ENCODE measurements at regions not wholly inside any gene's neighbourhood (a gene's known extent, or its start where the extent isn't known, plus 50 kb on each side); places are given as distances from the start of the nearest gene placed in this dataset.
A peak's percentile ranks its signal among the peaks of the same experiment; 100 is the strongest.

DNA sequence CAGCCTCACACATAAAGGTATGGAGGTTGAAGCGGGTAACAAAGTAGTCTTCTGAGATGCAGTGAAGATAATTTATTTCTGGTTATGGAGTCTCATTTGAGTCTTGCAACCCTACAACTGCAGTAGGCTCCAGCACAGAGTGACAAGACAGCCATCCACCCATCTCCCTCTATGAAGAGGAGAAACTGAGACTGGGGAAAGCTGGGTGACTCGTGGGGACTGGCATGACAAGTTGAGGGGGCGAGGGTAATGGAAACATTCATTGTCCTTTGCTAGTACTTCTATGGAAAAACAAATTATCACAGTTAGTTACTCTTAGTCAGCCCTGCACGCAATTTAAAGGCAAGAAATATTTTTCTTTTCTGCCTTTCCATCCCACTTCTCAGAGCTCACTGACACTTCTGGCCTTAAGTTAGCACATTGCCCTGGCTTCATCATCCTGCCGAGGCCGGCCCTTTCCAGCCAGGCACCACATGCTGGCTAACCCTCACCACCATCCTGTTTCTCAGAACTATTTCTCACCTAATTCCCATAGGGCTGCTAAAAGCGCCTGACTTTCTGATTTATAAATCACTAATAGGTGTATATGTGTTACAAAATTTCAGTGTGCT, 361.1 kb downstream of the ETS1 start:
- no peak for DNase-seq (ENCODE audit: low read depth, low spot score)

DNA sequence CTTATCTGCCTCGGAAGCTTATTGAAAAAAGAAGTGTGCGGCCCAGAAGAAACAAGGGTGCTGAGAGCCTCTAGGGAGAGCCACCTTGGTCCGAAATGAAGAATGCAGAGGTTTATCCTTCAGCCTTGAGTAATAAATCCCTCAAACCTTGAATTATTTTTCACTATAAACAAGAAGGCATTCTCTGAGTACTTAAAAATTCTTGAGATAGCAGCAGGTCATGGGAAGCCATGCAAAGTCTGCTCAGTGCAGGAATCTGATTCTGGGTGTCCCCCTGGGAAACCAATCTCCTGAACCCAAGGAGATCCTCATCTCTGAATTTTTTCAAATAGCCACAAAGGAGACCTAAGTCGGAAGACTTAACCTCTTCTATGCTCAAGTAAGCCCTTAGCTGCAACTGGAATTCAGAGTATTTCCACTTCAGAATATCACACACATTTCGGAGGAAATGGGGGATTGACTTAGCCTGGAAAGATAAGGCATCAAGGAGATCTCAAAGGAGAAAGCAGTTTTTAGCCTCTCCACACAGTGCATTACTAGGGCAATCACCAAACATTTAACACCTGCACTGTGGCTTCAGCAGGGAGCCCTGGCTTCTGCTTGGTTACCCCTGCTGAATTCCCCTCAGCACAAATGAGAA, 365.0 kb downstream of the ETS1 start:
- no peak for DNase-seq (ENCODE audit: low read depth, low spot score)

DNA sequence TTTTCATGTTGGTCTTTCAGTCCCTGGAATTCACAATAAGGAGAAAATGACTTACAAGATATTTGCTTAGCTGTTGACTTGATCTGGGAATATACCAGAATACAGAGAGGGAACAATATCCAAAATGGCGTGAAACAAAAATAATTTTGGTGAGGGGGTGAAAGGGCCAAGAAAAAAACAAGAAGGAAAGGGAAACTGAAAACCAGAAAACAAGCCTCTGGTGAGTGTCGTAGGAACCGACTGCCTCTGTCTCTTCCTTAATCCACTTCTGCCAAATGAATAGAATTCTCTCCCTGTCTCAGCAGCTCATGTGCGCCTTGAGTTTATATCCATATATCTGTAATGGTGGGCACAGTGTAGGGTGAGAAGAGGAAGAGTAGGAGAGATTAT, 367.6 kb downstream of the ETS1 start:
- no peak for DNase-seq (ENCODE audit: low read depth, low spot score)

DNA sequence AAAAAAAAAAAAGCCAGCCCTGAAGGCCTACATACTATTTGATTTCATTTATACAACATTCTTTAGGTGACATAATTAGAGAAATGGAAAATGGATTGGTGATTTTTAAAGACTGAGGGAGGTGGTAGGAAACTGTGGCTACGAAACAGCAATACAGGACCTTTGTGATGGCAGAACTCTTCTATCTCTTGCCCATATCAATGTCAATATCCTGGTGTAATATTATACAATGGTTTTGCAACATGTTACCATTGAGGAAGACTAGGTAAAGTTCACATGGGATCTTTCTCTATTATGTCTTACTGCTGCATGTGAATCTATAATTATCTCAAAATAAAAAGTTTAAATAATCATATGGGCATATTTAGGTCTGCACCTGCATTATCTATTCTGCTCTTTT, 371.2 kb downstream of the ETS1 start:
- no peak for DNase-seq (ENCODE audit: low read depth, low spot score)

DNA sequence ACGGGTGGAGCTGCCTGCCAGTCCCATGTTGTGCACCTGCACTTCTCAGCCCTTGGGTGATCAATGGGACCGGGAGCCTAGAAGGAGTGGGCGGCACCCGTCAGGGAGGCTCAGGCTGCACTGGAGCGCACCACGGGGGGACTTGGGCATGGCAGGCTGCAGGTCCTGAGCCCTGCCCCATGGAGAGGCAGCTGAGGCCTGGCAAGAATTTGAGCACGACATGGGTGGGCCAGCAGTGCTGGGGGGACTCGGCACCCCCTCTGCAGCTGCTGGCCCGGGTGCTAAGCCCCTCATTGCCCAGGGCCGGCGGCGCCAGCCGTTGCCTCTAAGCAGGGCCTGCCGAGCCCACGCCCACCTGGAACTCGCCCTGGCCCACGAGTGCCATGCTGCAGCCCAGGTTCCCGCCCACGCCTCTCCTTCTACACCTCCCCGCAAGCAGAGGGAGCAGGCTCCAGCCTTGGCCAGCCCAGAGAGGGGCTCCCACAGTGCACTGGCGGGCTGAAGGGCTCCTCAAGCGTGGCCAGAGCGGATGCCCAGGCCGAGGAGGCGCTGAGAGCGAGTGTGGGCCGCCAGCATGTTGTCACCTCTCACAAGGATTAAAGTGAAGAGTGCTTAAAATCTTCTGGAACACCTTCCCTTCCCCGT, 372.0 kb downstream of the ETS1 start:
- no peak for DNase-seq (ENCODE audit: low read depth, low spot score)

DNA sequence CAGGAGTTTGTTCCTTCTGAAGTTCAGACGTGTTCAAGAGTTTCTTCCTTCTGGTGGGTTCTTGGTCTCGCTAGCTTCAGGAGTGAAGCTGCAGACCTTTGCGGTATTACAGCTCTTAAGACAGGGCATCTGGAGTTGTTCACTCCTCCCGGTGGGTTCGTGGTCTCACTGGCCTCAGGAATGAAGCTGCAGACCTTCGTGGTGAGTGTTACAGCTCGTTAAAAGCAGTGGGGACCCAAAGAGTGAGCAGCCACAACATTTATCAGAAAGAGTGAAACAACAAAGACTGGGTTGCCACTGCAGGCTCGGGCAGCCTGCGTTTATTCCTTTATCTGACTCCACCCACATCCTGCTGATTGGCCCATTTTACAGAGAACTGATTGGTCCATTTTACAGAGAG, 373.1 kb downstream of the ETS1 start:
- no peak for DNase-seq (ENCODE audit: low read depth, low spot score)

DNA sequence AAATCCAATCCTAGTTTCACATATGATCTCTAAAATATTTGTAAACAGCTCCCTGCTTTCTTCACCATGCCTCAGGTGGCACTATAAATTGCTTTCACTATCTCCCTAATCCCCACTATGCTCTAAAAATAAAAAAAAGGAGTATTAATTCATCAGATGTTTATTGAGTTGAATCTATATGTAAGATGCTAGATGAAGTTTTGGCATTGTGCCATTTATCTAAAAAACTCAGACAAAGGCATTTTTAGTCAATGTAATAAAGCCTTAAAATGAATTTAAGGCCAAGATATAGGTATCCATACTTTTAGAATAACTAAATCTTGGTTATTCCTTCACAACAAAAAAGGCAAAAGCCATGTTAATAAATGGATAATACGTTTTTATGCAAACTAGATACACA, 373.9 kb downstream of the ETS1 start:
- DNase-seq (ENCODE audit: low read depth, low spot score), result no peak

DNA sequence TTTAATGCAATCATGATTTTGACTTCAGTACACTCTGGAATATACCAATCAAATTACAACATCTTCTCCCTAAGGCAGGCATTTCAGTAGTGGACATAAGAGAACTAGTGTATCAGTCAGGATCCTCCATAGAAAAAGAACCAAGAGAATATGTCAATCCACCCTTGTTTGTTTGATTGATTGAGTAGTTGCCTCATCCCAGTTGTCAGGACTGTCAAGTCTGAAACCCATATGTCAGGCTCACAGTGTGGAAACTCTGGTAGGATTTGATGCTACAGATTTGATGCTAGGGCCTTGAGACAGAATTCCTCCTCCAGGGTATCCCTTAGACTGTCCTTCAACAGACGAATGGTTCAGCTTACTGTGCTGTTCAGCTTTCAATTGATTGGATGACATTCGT, 375.0 kb downstream of the ETS1 start:
- DNase-seq (ENCODE audit: low read depth, low spot score), result no peak

DNA sequence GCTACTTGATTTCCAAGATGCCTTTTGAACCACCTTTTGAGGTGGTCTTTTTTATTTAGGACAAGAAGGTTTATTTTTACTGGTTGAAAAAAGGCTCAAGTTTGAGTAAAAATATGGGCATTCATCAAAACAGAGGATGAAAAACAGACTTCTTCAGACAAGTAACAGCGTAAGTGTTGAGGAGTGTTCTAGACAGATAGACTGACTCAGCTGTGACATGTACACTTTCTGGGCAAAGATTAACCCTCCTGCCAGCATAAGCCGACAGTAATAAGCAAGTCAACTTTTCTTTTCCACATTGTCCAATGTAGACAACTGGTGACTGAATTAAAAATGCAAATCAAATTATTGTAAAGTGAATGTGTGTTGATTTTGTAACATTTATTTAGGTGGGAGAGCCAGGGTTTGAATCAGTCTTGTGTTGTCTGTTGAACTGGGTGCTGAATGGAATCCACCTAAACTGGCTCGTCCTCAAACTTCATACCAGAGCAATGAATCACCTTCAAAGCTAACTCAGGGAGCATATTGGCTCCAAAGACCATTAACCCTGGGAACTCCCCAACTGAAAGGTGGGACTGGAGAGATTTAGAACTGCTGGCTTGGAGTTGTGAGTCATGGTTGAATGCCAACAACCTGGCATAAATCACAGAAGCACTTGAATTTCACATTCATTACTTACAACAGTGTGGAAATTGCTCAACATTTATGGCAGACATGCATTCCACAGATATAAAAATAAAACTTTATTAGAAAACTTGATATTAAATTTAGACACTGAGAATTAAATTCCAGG, 377.0 kb downstream of the ETS1 start:
- peak; percentile 83 for DNase-seq (ENCODE audit: low read depth, low spot score)

DNA sequence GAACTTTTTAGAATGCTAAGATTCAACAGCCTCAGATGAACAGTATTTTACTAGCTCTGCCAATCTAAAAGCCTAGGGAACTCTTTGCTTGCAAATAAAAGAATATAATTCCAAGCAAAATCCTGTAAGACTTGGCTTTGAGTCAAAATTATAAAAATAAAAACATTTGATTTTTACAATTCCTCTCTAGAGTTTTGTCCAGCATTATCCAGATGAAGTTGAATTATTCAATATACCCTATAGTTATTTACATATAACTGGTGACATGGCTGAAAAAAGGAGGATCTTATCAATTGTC, 378.3 kb downstream of the ETS1 start:
- DNase-seq (ENCODE audit: low read depth, low spot score), result no peak

DNA sequence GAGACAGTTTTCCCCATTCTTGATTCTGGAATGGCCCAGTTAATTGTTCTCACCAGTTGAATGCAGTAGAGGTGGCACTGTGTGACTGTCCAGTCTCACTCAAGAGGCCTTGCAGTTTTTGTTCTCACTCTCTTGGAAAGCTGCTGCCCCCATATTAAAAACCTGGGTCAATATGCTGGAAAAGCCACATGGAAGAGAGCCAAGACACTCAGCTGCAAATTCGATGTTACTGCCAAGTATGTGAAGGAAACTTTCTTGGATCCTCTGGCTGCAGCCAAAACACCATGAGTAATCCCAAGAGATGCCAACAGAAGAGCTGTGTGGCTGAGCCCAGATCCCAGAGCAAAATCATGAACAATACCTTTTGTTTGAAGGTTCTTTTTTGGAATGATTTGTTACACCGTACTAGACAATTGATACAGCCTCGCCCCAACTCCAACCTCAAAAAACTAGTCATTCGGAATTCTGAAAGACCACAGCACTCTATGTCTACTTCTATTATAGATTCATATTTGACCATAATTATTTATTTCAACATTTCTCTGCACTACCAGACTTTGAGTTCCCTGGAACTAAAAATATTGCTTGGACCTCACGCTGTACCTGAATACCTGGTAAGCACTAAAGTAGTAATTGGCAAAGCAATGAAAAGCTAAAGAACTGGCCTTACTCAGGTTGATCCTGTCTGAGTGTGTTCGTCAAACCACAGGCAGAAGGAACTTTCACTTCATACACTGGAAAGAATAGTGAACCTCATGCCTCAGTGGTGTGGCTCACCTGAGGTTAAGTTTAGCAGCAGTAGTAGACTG, 378.8 kb downstream of the ETS1 start:
- DNase-seq (ENCODE audit: low read depth, low spot score), result no peak

DNA sequence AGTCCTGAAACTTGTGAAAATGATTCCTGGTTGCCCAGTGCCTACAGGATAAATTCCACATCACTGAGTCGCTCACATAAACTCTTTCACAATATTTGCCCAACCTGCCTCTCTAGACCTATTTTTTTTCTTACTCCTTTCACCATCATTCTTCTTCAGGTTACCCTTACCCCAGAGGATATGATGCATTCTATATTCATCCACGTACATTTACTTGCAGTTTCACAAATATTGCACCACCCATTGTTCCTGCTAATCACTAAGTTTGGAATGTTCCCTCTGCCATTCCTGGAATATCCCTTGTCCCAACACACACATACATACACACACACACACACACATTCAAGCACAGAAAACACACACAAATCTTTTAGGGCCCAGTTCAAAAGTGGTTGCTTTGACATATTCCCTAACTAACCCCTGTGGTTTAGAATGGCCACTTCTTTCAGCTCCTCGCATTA, 379.5 kb downstream of the ETS1 start:
- DNase-seq (ENCODE audit: low read depth, low spot score), result no peak

DNA sequence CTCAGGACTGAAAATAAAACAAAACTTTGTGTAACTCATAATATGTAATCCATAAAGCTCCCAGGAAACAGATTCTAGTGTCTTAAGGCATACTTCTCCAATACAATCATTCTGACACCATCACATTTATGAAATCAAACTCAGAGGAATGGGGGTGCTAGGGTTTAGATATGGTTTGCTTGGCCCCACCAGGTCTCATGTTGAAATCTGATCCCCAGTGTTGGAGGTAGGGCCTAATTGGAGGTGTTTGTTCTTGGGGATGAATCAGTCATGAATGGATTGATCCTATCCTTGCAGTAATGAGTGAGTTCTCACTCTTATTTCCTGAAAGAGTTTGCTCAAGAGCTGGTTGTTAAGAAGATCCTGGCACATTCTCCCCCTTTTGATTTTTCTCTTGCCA, 380.9 kb downstream of the ETS1 start:
- DNase-seq (ENCODE audit: low read depth, low spot score), result no peak

DNA sequence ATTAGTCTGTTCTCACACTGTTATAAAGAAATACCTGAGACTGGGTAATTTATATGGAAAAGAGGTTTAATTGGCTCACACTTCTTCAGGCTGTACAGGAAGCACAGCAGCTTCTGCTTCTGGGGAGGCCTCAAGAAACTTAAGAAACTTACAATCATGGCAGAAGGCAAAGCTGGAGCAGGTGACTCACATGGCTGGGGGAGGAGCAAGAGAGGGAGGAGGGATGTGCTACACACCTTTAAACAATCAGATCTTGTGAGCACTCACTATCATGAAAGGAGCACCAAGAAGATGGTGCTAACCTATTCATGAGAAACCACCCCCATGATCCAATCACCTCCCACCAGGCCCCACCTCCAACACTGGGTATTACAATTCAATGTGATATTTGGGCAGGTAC, 381.6 kb downstream of the ETS1 start:
- no peak for DNase-seq (ENCODE audit: low read depth, low spot score)

DNA sequence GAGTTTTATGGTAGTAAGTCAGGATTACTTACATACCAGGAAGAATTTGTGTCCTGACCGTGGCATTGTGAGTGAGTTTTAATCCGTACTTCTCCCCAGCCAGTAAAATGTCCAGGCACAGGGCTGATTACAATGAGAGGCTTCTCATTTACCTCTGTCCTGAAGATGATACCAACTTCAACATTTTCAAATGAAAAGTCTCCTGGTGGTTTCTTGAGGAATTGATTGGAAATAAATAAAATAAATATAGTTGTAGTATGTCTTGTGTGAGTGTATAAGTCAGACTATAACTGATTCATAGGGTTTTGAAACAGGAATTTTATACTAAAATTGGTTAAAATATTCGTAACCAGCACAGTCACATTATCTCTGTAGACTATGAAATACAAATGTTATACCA, 382.5 kb downstream of the ETS1 start:
- no peak for DNase-seq (ENCODE audit: low read depth, low spot score)

DNA sequence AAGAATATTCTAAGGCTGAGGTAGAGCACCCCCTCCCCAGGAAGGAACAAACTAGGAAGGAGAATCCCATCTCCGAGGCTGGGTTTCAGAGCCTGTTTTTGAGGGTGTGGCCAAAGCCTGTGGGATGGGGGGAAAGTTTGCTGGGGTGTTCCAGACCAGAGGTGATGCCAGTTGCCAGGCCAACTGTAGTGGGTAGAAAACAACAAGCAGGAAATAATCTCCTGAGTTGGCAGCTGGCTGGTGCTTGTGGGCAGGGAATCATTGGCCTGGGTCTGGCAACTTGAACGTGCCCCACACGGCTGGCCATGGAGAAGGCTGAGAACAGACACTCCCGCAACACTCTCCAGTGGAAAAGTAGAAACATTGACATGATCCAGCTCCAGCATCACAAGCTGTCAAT, 385.6 kb downstream of the ETS1 start:
- no peak for DNase-seq (ENCODE audit: low read depth, low spot score)

DNA sequence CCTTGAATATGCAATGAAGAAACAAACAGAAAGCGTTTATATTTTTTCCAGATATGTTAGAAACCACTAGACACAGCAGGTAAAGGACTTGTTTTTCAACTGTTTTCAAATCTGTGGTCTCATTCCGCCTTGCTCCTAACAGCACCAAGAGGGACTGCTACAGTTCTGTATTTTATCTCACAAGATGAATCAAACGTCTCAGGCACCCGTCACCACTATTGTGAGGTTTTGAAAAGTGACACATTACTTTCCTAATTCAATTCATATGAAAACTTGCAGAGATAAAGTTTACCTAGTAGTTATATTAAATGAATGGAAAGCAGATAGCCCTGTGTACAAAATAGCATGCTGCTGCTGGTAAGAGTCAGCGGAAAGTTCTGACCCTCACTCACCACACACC, 386.3 kb downstream of the ETS1 start:
- DNase-seq (ENCODE audit: low read depth, low spot score), result no peak

DNA sequence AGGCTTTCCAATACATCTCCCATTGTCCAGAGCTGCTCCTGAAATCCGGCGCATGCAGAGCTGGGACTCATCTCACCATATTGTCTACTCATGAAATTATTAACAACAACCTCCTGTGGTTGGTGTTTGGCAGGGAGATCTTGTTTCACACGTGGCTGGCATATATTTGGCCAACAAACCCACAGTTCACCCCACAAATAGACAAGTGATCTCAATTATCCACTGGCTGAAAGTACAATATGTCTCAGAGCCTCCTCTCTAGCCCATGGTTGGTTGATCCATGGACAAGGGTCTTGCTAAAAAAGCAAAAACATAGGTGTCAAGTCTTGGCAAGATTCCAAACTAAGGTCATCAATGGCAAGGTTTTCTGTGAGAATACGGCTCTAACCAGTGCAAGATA, 386.9 kb downstream of the ETS1 start:
- DNase-seq (ENCODE audit: low read depth, low spot score), result no peak

DNA sequence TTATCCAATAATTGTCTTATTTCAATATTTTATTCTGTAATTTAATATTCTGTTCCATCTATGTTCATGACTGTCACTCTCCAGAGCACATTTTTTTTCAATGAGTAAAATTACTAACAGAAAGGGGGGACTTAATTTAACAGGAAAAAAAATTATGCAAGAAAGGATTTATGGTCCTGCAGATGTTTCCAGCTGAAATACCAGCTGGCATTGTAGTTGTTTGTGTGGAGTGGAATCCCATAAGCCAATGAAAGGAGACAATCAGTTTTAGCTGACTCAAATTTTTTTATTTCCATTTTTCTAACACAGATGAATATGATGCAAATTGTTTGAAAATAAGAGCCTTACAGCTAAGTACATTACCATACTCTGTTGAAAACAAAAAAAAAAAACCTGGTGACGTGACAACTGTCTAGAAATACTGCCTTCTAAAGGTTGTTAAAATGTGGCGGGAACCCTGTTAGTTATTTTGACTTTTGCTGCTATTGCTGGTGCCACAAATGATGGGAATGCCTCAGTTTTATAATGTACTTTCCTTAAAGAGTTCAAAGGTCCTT, 389.1 kb downstream of the ETS1 start:
- DNase-seq (ENCODE audit: low read depth, low spot score), result no peak

DNA sequence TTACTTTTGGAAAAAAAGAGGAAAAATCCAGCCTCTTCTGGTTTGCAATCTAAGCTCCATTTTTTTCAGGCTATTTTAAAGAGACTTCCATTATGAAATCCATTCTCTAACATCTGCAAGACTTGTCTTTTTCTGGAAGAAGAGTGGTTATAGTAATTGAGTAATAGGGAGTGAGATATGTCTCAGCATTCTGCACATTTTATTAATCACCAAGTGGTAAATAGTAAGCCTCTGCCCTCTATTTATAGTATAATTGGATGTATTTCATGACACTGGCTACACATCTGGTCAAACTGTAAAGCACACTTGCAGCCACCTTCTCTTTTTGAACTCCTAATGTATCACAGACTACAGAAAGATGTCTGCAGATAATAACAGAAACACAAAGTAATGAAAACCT, 391.1 kb downstream of the ETS1 start:
- DNase-seq (ENCODE audit: low read depth, low spot score), result no peak

DNA sequence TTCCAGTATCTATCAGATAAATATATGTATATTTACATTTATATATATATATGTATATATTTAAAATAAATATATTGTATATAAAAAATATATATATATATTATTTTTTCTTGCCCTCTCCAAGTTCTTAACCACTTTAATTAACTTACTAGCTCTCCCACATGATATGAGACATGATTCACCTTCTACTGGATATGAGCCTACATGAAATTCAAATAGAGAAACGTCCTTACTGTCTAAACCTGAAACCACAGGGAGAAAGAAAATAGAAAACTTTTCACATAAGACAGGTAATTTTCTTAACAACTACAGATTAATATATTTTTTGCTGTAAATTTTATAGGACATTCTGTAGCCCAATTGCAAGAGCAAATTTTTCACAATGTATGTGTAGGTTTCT, 391.6 kb downstream of the ETS1 start:
- no peak for DNase-seq (ENCODE audit: low read depth, low spot score)

All from ELF-1 (cell line).